ENCODE measurements at regions not wholly inside any gene's neighbourhood (a gene's known extent, or its start where the extent isn't known, plus 50 kb on each side); places are given as distances from the start of the nearest gene placed in this dataset.

DNA sequence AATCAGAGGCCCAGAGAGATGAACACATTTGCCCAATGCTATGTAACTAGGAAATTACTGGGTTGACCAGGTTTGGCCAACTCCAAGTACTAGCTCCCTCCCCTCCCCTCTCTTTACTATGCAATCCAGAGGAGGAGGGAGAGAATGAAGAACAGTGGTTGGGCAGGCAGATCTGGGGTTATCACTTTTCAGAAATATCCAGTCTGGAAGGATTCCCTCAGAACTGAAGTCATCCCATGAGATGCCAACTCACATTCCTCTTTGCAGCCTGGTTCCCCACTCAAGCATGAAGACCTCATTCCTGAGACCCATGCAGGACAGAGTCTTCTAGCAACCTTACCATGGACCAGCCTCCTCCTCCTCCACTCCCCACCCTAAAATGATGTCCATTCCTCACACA, 201.1 kb downstream of the TLE3 start:
- no peak overlapping the region for H3K4me3 ChIP-seq
- no peaks in the 10 kb centered on the region for H3K36me3 ChIP-seq
- H3K27ac ChIP-seq: no peak overlapping the region
- TF ChIP-seq, protein P1, sequence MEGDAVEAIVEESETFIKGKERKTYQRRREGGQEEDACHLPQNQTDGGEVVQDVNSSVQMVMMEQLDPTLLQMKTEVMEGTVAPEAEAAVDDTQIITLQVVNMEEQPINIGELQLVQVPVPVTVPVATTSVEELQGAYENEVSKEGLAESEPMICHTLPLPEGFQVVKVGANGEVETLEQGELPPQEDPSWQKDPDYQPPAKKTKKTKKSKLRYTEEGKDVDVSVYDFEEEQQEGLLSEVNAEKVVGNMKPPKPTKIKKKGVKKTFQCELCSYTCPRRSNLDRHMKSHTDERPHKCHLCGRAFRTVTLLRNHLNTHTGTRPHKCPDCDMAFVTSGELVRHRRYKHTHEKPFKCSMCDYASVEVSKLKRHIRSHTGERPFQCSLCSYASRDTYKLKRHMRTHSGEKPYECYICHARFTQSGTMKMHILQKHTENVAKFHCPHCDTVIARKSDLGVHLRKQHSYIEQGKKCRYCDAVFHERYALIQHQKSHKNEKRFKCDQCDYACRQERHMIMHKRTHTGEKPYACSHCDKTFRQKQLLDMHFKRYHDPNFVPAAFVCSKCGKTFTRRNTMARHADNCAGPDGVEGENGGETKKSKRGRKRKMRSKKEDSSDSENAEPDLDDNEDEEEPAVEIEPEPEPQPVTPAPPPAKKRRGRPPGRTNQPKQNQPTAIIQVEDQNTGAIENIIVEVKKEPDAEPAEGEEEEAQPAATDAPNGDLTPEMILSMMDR (IDR thresholded peaks at IDR 0.05): no peak
- TF ChIP-seq POLR2A (IDR thresholded peaks at IDR 0.05) (no peak), EP300 (IDR thresholded peaks at IDR 0.05) (no peak)
- no peaks in the 10 kb centered on the region for H3K9me3 ChIP-seq
- intact Hi-C loops (cut with DNase I): no loop called here
- H3K4me1 ChIP-seq (ENCODE audit: insufficient read depth): no peaks in the 10 kb centered on the region
- no peaks in the 10 kb centered on the region for H3K27me3 ChIP-seq
- no peak for DNase-seq

DNA sequence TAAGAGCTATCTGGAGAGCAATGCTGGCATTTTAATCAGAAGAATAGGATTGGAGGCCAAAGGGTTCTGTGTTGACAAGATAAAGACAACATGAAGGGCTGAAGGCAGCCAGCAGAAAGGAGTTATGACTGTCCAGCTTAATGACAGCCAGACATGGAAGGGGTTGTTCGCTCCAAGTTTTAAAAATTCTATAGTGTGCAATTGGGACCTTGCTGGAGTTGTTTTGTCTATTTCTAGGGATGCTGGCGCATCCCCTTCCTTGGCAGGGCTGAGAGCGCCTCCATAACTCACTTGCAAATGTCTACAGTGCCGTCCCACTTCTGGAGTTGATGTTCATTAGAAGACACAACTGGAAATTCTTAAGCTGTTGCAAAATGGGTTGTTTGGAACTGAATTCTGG, 200.7 kb downstream of the TLE3 start:
- H3K36me3 ChIP-seq: no peaks in the 10 kb centered on the region
- no peak overlapping the region for H3K27ac ChIP-seq
- H3K4me3 ChIP-seq: no peak overlapping the region
- DNase-seq: no peak
- WGBS, 3 donors: 29 to 37% (median 31%) methylated on average over 4 of the region's 4 CpGs
- H3K27me3 ChIP-seq: no peaks in the 10 kb centered on the region
- H3K9me3 ChIP-seq: no peaks in the 10 kb centered on the region
- H3K4me1 ChIP-seq (ENCODE audit: insufficient read depth): no peaks in the 10 kb centered on the region
- intact Hi-C loops (cut with DNase I): no loop called here
- TF ChIP-seq POLR2A (IDR thresholded peaks at IDR 0.05) (no peak), EP300 (IDR thresholded peaks at IDR 0.05) (no peak)
- TF ChIP-seq, protein P1 (IDR thresholded peaks at IDR 0.05): no peak

DNA sequence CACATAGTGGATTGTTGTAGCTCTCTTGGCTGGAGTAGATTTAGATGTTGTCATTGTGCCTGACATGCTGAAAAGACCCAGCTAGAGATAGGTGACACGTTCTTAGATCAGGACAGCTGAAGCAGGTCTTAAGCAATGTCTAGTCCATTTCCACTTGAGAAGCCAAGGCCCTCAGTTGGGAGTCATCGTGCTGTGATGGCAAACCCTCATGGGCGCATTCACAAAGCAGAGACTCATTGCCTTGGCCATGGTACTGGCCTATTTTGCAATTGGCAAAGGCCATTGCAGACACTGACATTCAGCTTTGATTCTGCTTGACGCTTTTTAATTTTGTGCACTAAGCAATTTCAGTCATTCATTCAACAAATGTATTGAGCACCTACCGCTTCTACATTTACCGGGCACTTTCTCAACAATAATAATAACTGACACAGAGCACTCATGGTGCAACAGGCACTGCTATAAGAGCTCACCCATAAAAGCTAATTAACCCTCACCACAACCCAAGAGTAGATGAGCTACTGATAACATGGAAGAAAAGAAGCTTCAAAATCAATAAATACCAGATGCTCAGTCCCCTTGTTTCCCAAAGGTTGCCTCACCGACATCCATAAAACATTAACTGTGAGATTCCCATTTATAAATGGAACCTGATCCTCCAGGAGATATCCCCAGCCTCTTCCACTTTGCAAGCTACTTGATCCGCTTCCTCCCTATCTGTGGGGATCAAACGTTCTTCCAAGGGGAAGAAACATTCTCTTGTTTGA, 200.1 kb downstream of the TLE3 start:
- no peaks in the 10 kb centered on the region for H3K36me3 ChIP-seq
- intact Hi-C loops (cut with DNase I): no loop called here
- 75 to 79% (median 76%) methylated on average over 9 of the region's 9 CpGs for WGBS, 3 donors
- TF ChIP-seq EP300 (IDR thresholded peaks at IDR 0.05): no peak
- no peak for TF ChIP-seq POLR2A (IDR thresholded peaks at IDR 0.05)
- TF ChIP-seq, protein P1 (IDR thresholded peaks at IDR 0.05): no peak
- no peaks in the 10 kb centered on the region for H3K27me3 ChIP-seq
- DNase-seq: no peak
- no peak overlapping the region for H3K4me3 ChIP-seq
- H3K27ac ChIP-seq: no peak overlapping the region
- H3K9me3 ChIP-seq: no peaks in the 10 kb centered on the region
- no peaks in the 10 kb centered on the region for H3K4me1 ChIP-seq (ENCODE audit: insufficient read depth)

DNA sequence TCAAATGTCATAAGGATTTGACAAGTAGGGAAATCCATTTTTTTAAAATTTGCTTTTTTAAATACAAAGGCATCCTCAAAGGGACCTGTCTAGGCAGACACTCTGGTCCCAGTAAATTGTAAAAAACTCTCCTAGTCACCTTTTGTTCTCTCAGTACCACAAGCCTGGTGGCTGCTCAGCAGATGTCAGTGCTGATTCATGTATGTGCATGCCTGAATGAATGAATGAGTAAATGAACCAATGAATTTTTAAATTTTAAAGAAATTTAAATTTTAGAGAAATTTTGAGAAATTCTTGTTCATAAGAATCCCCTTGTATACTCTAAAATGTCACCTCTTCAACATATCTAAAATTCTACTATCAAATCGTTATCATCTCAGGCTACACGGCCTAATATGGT, 199.5 kb downstream of the TLE3 start:
- TF ChIP-seq POLR2A (IDR thresholded peaks at IDR 0.05) (no peak), EP300 (IDR thresholded peaks at IDR 0.05) (no peak)
- TF ChIP-seq, protein P1 (IDR thresholded peaks at IDR 0.05): no peak
- H3K36me3 ChIP-seq: no peaks in the 10 kb centered on the region
- H3K4me3 ChIP-seq: no peak overlapping the region
- DNase-seq: no peak
- no peak overlapping the region for H3K27ac ChIP-seq
- no peaks in the 10 kb centered on the region for H3K27me3 ChIP-seq
- no peaks in the 10 kb centered on the region for H3K9me3 ChIP-seq
- intact Hi-C loops (cut with DNase I): no loop called here
- H3K4me1 ChIP-seq (ENCODE audit: insufficient read depth): no peaks in the 10 kb centered on the region
- WGBS, 3 donors: 93 to 95% (median 94%) methylated on average over 2 of the region's 2 CpGs
